Natural killer cell (primary cell): ENCODE measurements at regions not wholly inside any gene's neighbourhood (a gene's known extent, or its start where the extent isn't known, plus 50 kb on each side); places are given as distances from the start of the nearest gene placed in this dataset.

Experiments
- ATAC-seq, 3 donors: fragments of 150-1000 bp in 2 of 3; fragments of 200-7000 bp in 1 of 3; cut with Tn5 transposase; 1 replicate in 1 of 3; 2 replicates in 2 of 3; pipeline ENCODE4 v1.10.0; 2021; ENCODE audit warnings: mild to moderate bottlenecking in 2 of 3, moderate library complexity in 2 of 3
- DNase-seq, 2 donors: peaks; one replicate each; pipeline versions ENCODE4 v3.0.0 to v3.0.0-alpha.2; 2013 to 2021; ENCODE audit warnings: mixed read lengths in 1 of 2
- H3K27ac ChIP-seq: one replicate; pipeline ENCODE4 v1.5.1; 2013; ENCODE audit warnings: mild to moderate bottlenecking, low read length
- H3K27me3 ChIP-seq: one replicate; pipeline ENCODE4 v1.6.1; 2013; ENCODE audit warnings: low read length; ENCODE audit not compliant: control insufficient read depth, insufficient read depth
- H3K36me3 ChIP-seq: one replicate; pipeline ENCODE4 v1.6.1; 2013; ENCODE audit warnings: low read length; ENCODE audit not compliant: control insufficient read depth, insufficient read depth
- H3K4me1 ChIP-seq: one replicate; pipeline ENCODE4 v1.6.1; 2013; ENCODE audit warnings: low read length; ENCODE audit not compliant: control insufficient read depth, insufficient read depth
- H3K4me3 ChIP-seq: one replicate; pipeline ENCODE4 v1.5.1; 2013; ENCODE audit warnings: low read length
- H3K9me3 ChIP-seq: one replicate; pipeline ENCODE4 v1.6.1; 2013; ENCODE audit warnings: low read length; ENCODE audit not compliant: control insufficient read depth, insufficient read depth
- H3K27ac Mint-ChIP-seq, 2 donors: one replicate each; pipeline ENCODE4 v1.8.0; 2022; ENCODE audit warnings: mild to moderate bottlenecking in 2 of 2, mixed read lengths in 2 of 2, moderate library complexity in 1 of 2
- H3K27me3 Mint-ChIP-seq, 2 donors: one replicate each; pipeline ENCODE4 v1.8.0; 2022; ENCODE audit warnings: low read depth in 2 of 2, mixed read lengths in 2 of 2
- H3K36me3 Mint-ChIP-seq: one replicate; pipeline ENCODE4 v1.8.0; 2022; ENCODE audit warnings: mixed read lengths
- H3K4me1 Mint-ChIP-seq, 2 donors: one replicate each; pipeline ENCODE4 v1.8.0; 2022; ENCODE audit warnings: mixed read lengths in 2 of 2
- H3K4me3 Mint-ChIP-seq: one replicate; pipeline ENCODE4 v1.8.0; 2022; ENCODE audit warnings: mild to moderate bottlenecking, moderate library complexity, mixed read lengths
- H3K9me3 Mint-ChIP-seq, 2 donors: one replicate each; pipeline ENCODE4 v1.8.0; 2022; ENCODE audit warnings: mixed read lengths in 2 of 2
- CTCF ChIP-seq: fragments of 200-600 bp; IDR thresholded peaks from one replicate; pipeline ENCODE4 v1.8.0; 2022; ENCODE audit warnings: antibody characterized with exemption
- WGBS: methylation state at CpG from one replicate; pipeline ENCODE4 v1.1.7; 2013; ENCODE audit warnings: missing lambda C conversion rate; ENCODE audit not compliant: insufficient coverage; 5-methylcytosine and 5-hydroxymethylcytosine counted together
- intact Hi-C: fragments of 100-400 bp; cut with micrococcal nuclease; formaldehyde crosslinking; loops from one replicate; pipeline ENCODE4 v1.14.2; 2022

- no peaks in the 10 kb centered on the region for H3K27me3 ChIP-seq
- no peak overlapping the region for H3K4me3 Mint-ChIP-seq
- ATAC-seq (no peak), DNase-seq (no peak)
- no peaks in the 10 kb centered on the region for H3K9me3 Mint-ChIP-seq
- H3K36me3 ChIP-seq, result no peaks in the 10 kb centered on the region
- peaks cover 8 to 12% of the 10 kb centered on the region in 2 donors for H3K4me1 Mint-ChIP-seq
- no peaks in the 10 kb centered on the region for H3K36me3 Mint-ChIP-seq
- intact Hi-C loops, result no loop called here
- no peaks in the 10 kb centered on the region for H3K9me3 ChIP-seq
- no peak overlapping the region for H3K4me3 ChIP-seq
- no peak for TF ChIP-seq CTCF
- no peak overlapping the region for H3K27ac ChIP-seq
- no peaks in the 10 kb centered on the region for H3K4me1 ChIP-seq
- H3K27ac Mint-ChIP-seq, result no peak overlapping the region
- peaks cover 3 to 7% of the 10 kb centered on the region in 2 donors for H3K27me3 Mint-ChIP-seq
These were observed 59.8 kb upstream of the RELL1 start for GRCh38 chr4:37745946-37746345.

GRCh38 chr4:37742149-37742548 lies 56.0 kb upstream of the RELL1 start:
- no CpG with 5 or more reads among the region's 1 CpG for WGBS
- no peak overlapping the region for H3K4me3 Mint-ChIP-seq
- no peak for DNase-seq

GRCh38 chr4:37741564-37741963 lies 55.4 kb upstream of the RELL1 start:
- Histone ChIP-seq H3K27me3 (no peaks in the 10 kb centered on the region), H3K36me3 (no peaks in the 10 kb centered on the region), H3K27ac (no peak overlapping the region), H3K9me3 (no peaks in the 10 kb centered on the region), H3K4me3 (no peak overlapping the region), H3K4me1 (no peaks in the 10 kb centered on the region)
- no peak for ATAC-seq
- H3K4me1 Mint-ChIP-seq, result no peaks in the 10 kb centered on the region
- TF ChIP-seq CTCF, result no peak
- no peaks in the 10 kb centered on the region for H3K36me3 Mint-ChIP-seq
- WGBS, result 100% methylated on average over 2 of the region's 4 CpGs
- no peaks in the 10 kb centered on the region for H3K9me3 Mint-ChIP-seq
- DNase-seq, result no peak
- intact Hi-C loops, result no loop called here
- no peak overlapping the region for H3K27ac Mint-ChIP-seq
- no peak overlapping the region for H3K4me3 Mint-ChIP-seq
- peaks cover 3 to 7% of the 10 kb centered on the region in 2 donors for H3K27me3 Mint-ChIP-seq

More at GRCh38 chr4:37742149-37742548, 56.0 kb upstream of the RELL1 start:
- Mint-ChIP-seq H3K36me3 (no peaks in the 10 kb centered on the region), H3K27ac (no peak overlapping the region), H3K27me3 (peaks cover 3 to 7% of the 10 kb centered on the region in 2 donors), H3K4me1 (no peaks in the 10 kb centered on the region), H3K9me3 (no peaks in the 10 kb centered on the region)
- no peak overlapping the region for H3K4me3 ChIP-seq
- no peak for TF ChIP-seq CTCF
- H3K4me1 ChIP-seq, result no peaks in the 10 kb centered on the region
- ATAC-seq, result no peak
- no peaks in the 10 kb centered on the region for H3K27me3 ChIP-seq
- intact Hi-C loops, result no loop called here
- H3K36me3 ChIP-seq, result no peaks in the 10 kb centered on the region
- no peaks in the 10 kb centered on the region for H3K9me3 ChIP-seq
- H3K27ac ChIP-seq, result no peak overlapping the region

- 75% methylated on average over 5 of the region's 5 CpGs for WGBS
- H3K27ac Mint-ChIP-seq, result no peak overlapping the region
These were observed 54.4 kb upstream of the RELL1 start for GRCh38 chr4:37740546-37740945.

More at GRCh38 chr4:37740546-37740945, 54.4 kb upstream of the RELL1 start:
- DNase-seq, result no peak
- intact Hi-C loops, result no loop called here
- Mint-ChIP-seq H3K27me3 (peaks cover 3 to 7% of the 10 kb centered on the region in 2 donors), H3K9me3 (no peaks in the 10 kb centered on the region), H3K4me1 (no peaks in the 10 kb centered on the region), H3K4me3 (no peak overlapping the region), H3K36me3 (no peaks in the 10 kb centered on the region)
- Histone ChIP-seq H3K4me1 (no peaks in the 10 kb centered on the region), H3K36me3 (no peaks in the 10 kb centered on the region), H3K27me3 (no peaks in the 10 kb centered on the region), H3K4me3 (no peak overlapping the region), H3K9me3 (no peaks in the 10 kb centered on the region), H3K27ac (no peak overlapping the region)
- no peak for TF ChIP-seq CTCF
- no peak for ATAC-seq
